ENCODE measurements at regions not wholly inside any gene's neighbourhood (a gene's known extent, or its start where the extent isn't known, plus 50 kb on each side); places are given as distances from the start of the nearest gene placed in this dataset.

DNA sequence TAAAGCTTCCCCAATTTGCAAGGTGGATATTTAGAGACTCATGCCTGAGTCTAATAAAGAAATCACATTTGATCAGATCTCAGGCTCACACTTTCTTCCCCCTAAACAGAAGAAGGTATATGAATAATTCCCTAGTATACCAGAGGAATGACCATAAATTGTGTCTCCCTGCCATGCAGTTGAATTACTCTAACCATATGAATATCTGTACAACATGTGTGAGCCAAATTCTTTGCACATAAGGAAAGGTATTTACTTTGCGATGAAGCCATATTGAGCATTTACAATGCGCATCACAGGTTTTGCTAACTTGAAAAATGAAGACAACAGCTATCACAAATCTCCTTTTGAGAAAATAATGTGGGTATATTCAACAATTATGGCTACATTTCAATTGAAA, 479.4 kb downstream of the NR2F1-AS1 start:
- TF ChIP-seq POLR2A (IDR thresholded peaks at IDR 0.05) = no peak
- TF ChIP-seq, protein P1, sequence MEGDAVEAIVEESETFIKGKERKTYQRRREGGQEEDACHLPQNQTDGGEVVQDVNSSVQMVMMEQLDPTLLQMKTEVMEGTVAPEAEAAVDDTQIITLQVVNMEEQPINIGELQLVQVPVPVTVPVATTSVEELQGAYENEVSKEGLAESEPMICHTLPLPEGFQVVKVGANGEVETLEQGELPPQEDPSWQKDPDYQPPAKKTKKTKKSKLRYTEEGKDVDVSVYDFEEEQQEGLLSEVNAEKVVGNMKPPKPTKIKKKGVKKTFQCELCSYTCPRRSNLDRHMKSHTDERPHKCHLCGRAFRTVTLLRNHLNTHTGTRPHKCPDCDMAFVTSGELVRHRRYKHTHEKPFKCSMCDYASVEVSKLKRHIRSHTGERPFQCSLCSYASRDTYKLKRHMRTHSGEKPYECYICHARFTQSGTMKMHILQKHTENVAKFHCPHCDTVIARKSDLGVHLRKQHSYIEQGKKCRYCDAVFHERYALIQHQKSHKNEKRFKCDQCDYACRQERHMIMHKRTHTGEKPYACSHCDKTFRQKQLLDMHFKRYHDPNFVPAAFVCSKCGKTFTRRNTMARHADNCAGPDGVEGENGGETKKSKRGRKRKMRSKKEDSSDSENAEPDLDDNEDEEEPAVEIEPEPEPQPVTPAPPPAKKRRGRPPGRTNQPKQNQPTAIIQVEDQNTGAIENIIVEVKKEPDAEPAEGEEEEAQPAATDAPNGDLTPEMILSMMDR (IDR thresholded peaks at IDR 0.05) = no peak
